ENCODE measurements at regions not wholly inside any gene's neighbourhood (a gene's known extent, or its start where the extent isn't known, plus 50 kb on each side); places are given as distances from the start of the nearest gene placed in this dataset.

GRCh38 chr3:138889792-138890191 is 55.1 kb upstream of the PIK3CB start:
- TF ChIP-seq CTCF (conservative IDR thresholded peaks at IDR 0.05; ENCODE audit: low read length) (no peak), EZH2phosphoT487 (IDR thresholded peaks at IDR 0.05; ENCODE audit: borderline replicate concordance, low read depth, low read length) (no peak)
